HL-60 (cell line): ENCODE measurements at regions not wholly inside any gene's neighbourhood (a gene's known extent, or its start where the extent isn't known, plus 50 kb on each side); places are given as distances from the start of the nearest gene placed in this dataset.

Experiments
- GABPA ChIP-seq: IDR thresholded peaks from 2 replicates; pipeline ENCODE4 v1.6.1; 2012; ENCODE audit warnings: low read depth
- POLR2AphosphoS5 ChIP-seq: IDR thresholded peaks from 2 replicates; pipeline ENCODE4 v1.6.1; 2012; ENCODE audit warnings: low read depth
- TF ChIP-seq, protein P1 (sequence below): IDR thresholded peaks from one replicate; pipeline ENCODE4 v1.5.1; 2011; ENCODE audit warnings: low read length, control low read depth, inconsistent platforms; ENCODE audit not compliant: insufficient read depth
- TF ChIP-seq, protein P2 (sequence below): IDR thresholded peaks from 2 replicates; pipeline ENCODE4 v1.6.1; 2012; ENCODE audit warnings: low read depth; ENCODE audit not compliant: insufficient replicate concordance

DNA sequence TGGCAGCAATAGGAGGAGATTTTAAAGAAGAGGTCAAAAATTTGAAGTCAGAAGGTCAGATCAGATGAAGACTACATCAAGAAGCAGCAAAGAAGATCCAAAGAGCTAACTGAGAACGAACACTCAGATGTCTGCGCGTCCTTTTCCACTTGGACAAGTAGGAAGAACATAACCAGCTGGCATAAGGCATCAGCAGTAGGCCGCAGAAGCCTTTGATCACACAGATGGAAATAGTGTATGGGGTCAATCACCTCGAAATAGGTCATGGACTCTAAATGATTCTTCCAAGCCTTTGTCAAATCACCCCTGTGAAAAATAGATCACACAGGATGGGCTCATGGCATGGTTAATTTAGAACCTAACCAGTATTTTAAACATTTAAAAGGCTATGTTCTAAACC, 56.4 kb upstream of the TOM1L1 start:
- TF ChIP-seq, protein P1, sequence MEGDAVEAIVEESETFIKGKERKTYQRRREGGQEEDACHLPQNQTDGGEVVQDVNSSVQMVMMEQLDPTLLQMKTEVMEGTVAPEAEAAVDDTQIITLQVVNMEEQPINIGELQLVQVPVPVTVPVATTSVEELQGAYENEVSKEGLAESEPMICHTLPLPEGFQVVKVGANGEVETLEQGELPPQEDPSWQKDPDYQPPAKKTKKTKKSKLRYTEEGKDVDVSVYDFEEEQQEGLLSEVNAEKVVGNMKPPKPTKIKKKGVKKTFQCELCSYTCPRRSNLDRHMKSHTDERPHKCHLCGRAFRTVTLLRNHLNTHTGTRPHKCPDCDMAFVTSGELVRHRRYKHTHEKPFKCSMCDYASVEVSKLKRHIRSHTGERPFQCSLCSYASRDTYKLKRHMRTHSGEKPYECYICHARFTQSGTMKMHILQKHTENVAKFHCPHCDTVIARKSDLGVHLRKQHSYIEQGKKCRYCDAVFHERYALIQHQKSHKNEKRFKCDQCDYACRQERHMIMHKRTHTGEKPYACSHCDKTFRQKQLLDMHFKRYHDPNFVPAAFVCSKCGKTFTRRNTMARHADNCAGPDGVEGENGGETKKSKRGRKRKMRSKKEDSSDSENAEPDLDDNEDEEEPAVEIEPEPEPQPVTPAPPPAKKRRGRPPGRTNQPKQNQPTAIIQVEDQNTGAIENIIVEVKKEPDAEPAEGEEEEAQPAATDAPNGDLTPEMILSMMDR: no peak
- no peak for TF ChIP-seq GABPA
- TF ChIP-seq, protein P2, sequence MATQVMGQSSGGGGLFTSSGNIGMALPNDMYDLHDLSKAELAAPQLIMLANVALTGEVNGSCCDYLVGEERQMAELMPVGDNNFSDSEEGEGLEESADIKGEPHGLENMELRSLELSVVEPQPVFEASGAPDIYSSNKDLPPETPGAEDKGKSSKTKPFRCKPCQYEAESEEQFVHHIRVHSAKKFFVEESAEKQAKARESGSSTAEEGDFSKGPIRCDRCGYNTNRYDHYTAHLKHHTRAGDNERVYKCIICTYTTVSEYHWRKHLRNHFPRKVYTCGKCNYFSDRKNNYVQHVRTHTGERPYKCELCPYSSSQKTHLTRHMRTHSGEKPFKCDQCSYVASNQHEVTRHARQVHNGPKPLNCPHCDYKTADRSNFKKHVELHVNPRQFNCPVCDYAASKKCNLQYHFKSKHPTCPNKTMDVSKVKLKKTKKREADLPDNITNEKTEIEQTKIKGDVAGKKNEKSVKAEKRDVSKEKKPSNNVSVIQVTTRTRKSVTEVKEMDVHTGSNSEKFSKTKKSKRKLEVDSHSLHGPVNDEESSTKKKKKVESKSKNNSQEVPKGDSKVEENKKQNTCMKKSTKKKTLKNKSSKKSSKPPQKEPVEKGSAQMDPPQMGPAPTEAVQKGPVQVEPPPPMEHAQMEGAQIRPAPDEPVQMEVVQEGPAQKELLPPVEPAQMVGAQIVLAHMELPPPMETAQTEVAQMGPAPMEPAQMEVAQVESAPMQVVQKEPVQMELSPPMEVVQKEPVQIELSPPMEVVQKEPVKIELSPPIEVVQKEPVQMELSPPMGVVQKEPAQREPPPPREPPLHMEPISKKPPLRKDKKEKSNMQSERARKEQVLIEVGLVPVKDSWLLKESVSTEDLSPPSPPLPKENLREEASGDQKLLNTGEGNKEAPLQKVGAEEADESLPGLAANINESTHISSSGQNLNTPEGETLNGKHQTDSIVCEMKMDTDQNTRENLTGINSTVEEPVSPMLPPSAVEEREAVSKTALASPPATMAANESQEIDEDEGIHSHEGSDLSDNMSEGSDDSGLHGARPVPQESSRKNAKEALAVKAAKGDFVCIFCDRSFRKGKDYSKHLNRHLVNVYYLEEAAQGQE: no peak
- no peak for TF ChIP-seq POLR2AphosphoS5
